Progenitor cell of endocrine pancreas (in vitro differentiated cells): ENCODE measurements at regions not wholly inside any gene's neighbourhood (a gene's known extent, or its start where the extent isn't known, plus 50 kb on each side); places are given as distances from the start of the nearest gene placed in this dataset.

ENCODE experiments used
- DNase-seq: peaks from one replicate; pipeline ENCODE4 v3.0.0; 2021; ENCODE audit warnings: low spot score; ENCODE audit not compliant: unreplicated experiment
- H3K27ac Mint-ChIP-seq: 2 replicates; pipeline ENCODE4 v1.8.0; 2021; ENCODE audit warnings: mild to moderate bottlenecking, moderate library complexity, mixed read lengths
- H3K27me3 Mint-ChIP-seq: 2 replicates; pipeline ENCODE4 v1.8.0; 2021; ENCODE audit warnings: mixed read lengths
- H3K36me3 Mint-ChIP-seq: 2 replicates; pipeline ENCODE4 v1.8.0; 2022; ENCODE audit warnings: mixed read lengths; ENCODE audit not compliant: insufficient read depth
- H3K4me1 Mint-ChIP-seq: 2 replicates; pipeline ENCODE4 v1.8.0; 2021; ENCODE audit warnings: low read depth, mixed read lengths
- H3K4me3 Mint-ChIP-seq: 2 replicates; pipeline ENCODE4 v1.8.0; 2021; ENCODE audit warnings: low read depth, mild to moderate bottlenecking, moderate library complexity, mixed read lengths
- H3K9me3 Mint-ChIP-seq: 2 replicates; pipeline ENCODE4 v1.8.0; 2021; ENCODE audit warnings: low read depth, mixed read lengths
- TF ChIP-seq, protein P1 (sequence below): fragments of 200-600 bp; sonication (generic); IDR thresholded peaks from one replicate; pipeline ENCODE4 v1.5.0; 2021; ENCODE audit warnings: antibody characterized with exemption, mild to moderate bottlenecking; ENCODE audit not compliant: unreplicated experiment

DNA sequence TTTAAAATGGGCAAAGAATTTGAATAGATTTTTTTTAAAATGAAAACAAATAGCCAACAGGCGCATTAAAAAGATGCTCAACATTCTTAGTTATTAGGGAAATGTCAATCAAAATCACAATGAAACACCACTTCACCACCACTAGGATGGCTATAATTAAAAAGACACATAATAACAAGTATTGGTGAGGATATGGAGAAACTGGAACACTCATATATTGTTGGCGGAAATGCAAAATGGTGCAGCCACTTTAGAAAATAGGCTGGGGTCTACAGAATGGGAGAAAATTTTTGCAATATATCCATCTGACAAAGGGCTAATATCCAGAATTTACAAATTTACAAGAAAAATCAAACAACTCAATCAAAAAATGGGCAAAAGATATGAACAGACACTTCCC is 107.8 kb upstream of the FOXD3 start:
- H3K9me3 Mint-ChIP-seq = peaks cover 5% of the 10 kb centered on the region
- no peak overlapping the region for H3K27ac Mint-ChIP-seq
- H3K27me3 Mint-ChIP-seq = no peaks in the 10 kb centered on the region
- no peaks in the 10 kb centered on the region for H3K4me1 Mint-ChIP-seq
- DNase-seq = no peak
- no peak overlapping the region for H3K4me3 Mint-ChIP-seq
- no peaks in the 10 kb centered on the region for H3K36me3 Mint-ChIP-seq
- TF ChIP-seq, protein P1, sequence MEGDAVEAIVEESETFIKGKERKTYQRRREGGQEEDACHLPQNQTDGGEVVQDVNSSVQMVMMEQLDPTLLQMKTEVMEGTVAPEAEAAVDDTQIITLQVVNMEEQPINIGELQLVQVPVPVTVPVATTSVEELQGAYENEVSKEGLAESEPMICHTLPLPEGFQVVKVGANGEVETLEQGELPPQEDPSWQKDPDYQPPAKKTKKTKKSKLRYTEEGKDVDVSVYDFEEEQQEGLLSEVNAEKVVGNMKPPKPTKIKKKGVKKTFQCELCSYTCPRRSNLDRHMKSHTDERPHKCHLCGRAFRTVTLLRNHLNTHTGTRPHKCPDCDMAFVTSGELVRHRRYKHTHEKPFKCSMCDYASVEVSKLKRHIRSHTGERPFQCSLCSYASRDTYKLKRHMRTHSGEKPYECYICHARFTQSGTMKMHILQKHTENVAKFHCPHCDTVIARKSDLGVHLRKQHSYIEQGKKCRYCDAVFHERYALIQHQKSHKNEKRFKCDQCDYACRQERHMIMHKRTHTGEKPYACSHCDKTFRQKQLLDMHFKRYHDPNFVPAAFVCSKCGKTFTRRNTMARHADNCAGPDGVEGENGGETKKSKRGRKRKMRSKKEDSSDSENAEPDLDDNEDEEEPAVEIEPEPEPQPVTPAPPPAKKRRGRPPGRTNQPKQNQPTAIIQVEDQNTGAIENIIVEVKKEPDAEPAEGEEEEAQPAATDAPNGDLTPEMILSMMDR = no peak

DNA sequence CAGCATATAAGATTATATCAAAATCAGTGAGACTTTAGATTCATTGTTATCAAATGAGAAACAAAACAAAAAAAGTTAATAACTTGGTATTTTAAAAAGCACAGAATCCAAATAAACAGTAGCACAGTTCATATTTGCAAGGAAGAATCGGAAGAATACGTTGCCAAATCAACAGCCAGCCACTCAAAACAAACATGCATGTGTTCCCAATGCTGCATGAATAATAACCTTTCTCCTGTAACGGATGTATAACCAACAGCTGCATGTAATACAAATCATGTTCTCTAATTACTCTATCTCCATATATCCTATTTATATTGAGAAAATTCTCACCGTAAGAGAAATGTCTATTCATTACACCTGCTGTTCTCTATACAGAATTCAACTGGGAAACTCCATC is 98.9 kb upstream of the FOXD3 start:
- TF ChIP-seq, protein P1 = no peak
- Mint-ChIP-seq H3K9me3 (peaks cover 3% of the 10 kb centered on the region), H3K4me3 (no peak overlapping the region), H3K36me3 (no peaks in the 10 kb centered on the region), H3K27me3 (no peaks in the 10 kb centered on the region), H3K27ac (no peak overlapping the region), H3K4me1 (no peaks in the 10 kb centered on the region)
- no peak for DNase-seq

DNA sequence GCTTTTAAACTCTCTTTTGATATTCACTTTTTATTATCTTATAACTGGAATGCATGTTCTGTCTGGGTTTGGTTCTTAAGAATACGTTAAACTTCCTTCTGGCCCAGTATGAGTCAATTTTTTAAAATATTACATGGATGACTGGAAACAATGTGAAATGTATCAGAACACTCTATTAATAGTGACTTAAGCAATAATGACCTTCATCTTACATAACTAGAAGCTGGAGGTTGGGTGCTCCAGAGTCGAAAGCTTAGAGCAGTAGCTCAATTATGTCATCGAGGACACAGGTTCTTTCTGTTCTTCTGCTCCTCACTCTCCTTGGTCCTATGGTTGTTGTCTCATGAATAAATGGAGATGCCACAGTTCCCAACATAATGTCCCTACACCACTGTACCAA is 91.6 kb upstream of the FOXD3 start:
- Mint-ChIP-seq H3K27ac (no peak overlapping the region), H3K4me1 (no peaks in the 10 kb centered on the region), H3K36me3 (peaks cover 1% of the 10 kb centered on the region), H3K9me3 (peaks cover 5% of the 10 kb centered on the region), H3K27me3 (no peaks in the 10 kb centered on the region), H3K4me3 (no peak overlapping the region)
- TF ChIP-seq, protein P1 = no peak
- no peak for DNase-seq

DNA sequence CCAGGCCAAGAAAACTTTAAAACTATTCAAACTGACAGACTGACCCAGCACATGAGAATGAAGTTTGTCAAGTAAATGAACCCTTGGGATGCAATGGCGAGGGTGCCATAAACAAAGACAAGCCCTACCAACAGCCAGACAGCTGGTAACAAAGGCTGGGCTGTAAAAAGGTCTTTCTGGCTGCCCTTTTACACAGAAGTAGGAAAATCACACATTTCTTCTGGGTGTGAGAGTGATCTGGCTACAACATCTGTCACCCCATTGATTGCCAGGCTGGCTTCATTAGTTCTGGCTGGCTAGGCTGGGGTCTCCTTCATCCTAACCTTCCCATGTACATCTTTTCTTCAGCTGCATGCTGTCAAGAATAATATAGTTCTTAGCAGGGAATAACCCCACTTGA is 83.6 kb upstream of the FOXD3 start:
- Mint-ChIP-seq H3K36me3 (peaks cover 1% of the 10 kb centered on the region), H3K27ac (no peak overlapping the region), H3K9me3 (peaks cover 5% of the 10 kb centered on the region), H3K4me1 (no peaks in the 10 kb centered on the region), H3K4me3 (no peak overlapping the region), H3K27me3 (no peaks in the 10 kb centered on the region)
- TF ChIP-seq, protein P1 = no peak
- DNase-seq = no peak

DNA sequence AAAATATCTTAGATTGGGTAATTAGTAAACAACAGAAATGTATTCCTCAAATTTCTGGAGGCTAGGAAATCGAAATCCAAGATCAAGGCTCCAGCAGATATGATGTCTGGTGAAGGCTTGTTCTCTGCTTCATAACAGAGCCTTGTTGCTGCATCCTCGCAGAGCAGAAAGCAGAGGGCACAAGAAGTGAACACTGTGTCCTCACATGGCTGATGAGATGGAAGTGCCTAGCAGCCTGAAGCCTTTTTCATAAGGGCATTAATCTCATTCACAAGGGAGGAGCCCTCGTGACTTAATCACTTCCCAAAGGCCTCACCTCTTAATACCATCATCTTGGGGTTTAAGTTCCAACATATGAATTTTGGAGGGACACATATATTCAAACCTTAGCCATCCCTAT is 77.2 kb upstream of the FOXD3 start:
- no peak for DNase-seq
- no peaks in the 10 kb centered on the region for H3K9me3 Mint-ChIP-seq
- no peaks in the 10 kb centered on the region for H3K4me1 Mint-ChIP-seq
- no peaks in the 10 kb centered on the region for H3K36me3 Mint-ChIP-seq
- TF ChIP-seq, protein P1 = no peak
- H3K4me3 Mint-ChIP-seq = no peak overlapping the region
- H3K27ac Mint-ChIP-seq = no peak overlapping the region
- H3K27me3 Mint-ChIP-seq = no peaks in the 10 kb centered on the region

DNA sequence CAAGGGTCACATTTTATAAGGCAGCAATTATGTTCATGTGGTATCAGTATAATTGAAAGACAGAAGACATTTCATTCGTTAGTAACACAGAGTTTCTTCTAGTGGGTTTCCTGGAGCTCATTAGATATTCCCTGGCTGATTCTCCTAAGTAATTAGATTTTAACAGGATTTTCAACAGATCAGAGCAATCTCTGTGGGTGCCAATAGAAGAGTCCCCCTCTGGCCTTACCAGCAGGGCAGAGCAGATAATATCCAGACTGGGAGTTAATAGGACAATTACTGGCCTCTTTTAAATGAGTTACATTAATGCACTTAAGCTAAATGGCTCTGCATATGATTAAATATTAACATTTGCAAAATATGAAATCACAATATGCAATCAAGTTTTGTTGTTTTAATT is 74.2 kb upstream of the FOXD3 start:
- Mint-ChIP-seq H3K4me1 (no peaks in the 10 kb centered on the region), H3K27ac (no peak overlapping the region), H3K36me3 (no peaks in the 10 kb centered on the region), H3K9me3 (no peaks in the 10 kb centered on the region), H3K27me3 (no peaks in the 10 kb centered on the region), H3K4me3 (no peak overlapping the region)
- DNase-seq = no peak
- TF ChIP-seq, protein P1 = no peak
